ENCODE measurements at regions not wholly inside any gene's neighbourhood (a gene's known extent, or its start where the extent isn't known, plus 50 kb on each side); places are given as distances from the start of the nearest gene placed in this dataset.

GRCh38 chr2:89775885-89776284, 1084.4 kb downstream of the RPIA start:
- no peak for TF ChIP-seq CTCF (IDR thresholded peaks at IDR 0.05)
- TF ChIP-seq POLR2A (IDR thresholded peaks at IDR 0.05) = no peak

Measured in gastroesophageal sphincter (tissue), 3 donors.